MM.1S (cell line): ENCODE measurements at regions not wholly inside any gene's neighbourhood (a gene's known extent, or its start where the extent isn't known, plus 50 kb on each side); places are given as distances from the start of the nearest gene placed in this dataset.

Source experiments
- DNase-seq: peaks from one replicate; pipeline ENCODE4 v3.0.0-alpha.2; 2015
- H2AFZ ChIP-seq: fragments of 300-600 bp; sonication (generic); 2 replicates; pipeline ENCODE4 v1.6.0; 2016; ENCODE audit warnings: antibody characterized with exemption, low read length
- H3F3A ChIP-seq: fragments of 300-600 bp; sonication (generic); 2 replicates; pipeline ENCODE4 v1.6.1; 2016; ENCODE audit warnings: mild to moderate bottlenecking, antibody characterized with exemption, low read length, moderate library complexity, mixed read lengths; ENCODE audit not compliant: insufficient read depth
- H3K27ac ChIP-seq: fragments of 300-600 bp; sonication (generic); 2 replicates; pipeline ENCODE4 v1.5.1; 2016; ENCODE audit warnings: mild to moderate bottlenecking, low read length
- H3K27me3 ChIP-seq: fragments of 300-600 bp; sonication (generic); replicated peaks from 2 replicates; pipeline ENCODE4 v1.6.0; 2016; ENCODE audit warnings: low read length; ENCODE audit not compliant: insufficient read depth
- H3K36me3 ChIP-seq: fragments of 300-600 bp; sonication (generic); replicated peaks from 2 replicates; pipeline ENCODE4 v1.6.1; 2016; ENCODE audit warnings: mild to moderate bottlenecking, low read length, mixed read lengths; ENCODE audit not compliant: insufficient read depth
- H3K4me1 ChIP-seq: fragments of 300-600 bp; sonication (generic); 2 replicates; pipeline ENCODE4 v1.6.1; 2016; ENCODE audit warnings: low read length, mixed read lengths
- H3K4me2 ChIP-seq: fragments of 300-600 bp; sonication (generic); 2 replicates; pipeline ENCODE4 v1.6.0; 2016; ENCODE audit warnings: low read depth, low read length
- H3K4me3 ChIP-seq: fragments of 300-600 bp; sonication (generic); 2 replicates; pipeline ENCODE4 v1.5.1; 2016; ENCODE audit warnings: low read length, mixed read lengths
- H3K79me2 ChIP-seq: fragments of 300-600 bp; sonication (generic); 2 replicates; pipeline ENCODE4 v1.6.1; 2016; ENCODE audit warnings: mixed run types, low read length, mixed read lengths
- H3K9ac ChIP-seq: fragments of 300-600 bp; sonication (generic); 2 replicates; pipeline ENCODE4 v1.6.1; 2016; ENCODE audit warnings: low read length, mixed read lengths
- H3K9me2 ChIP-seq: fragments of 300-600 bp; sonication (generic); replicated peaks from 2 replicates; pipeline ENCODE4 v1.6.1; 2016; ENCODE audit warnings: mild to moderate bottlenecking, low read length, mixed read lengths; ENCODE audit not compliant: insufficient read depth
- H3K9me3 ChIP-seq: fragments of 300-600 bp; sonication (generic); replicated peaks from 2 replicates; pipeline ENCODE4 v1.6.1; 2016; ENCODE audit warnings: mild to moderate bottlenecking, low read length, mixed read lengths; ENCODE audit not compliant: insufficient read depth
- H4K20me1 ChIP-seq: fragments of 300-600 bp; sonication (generic); 2 replicates; pipeline ENCODE4 v1.6.1; 2016; ENCODE audit warnings: mild to moderate bottlenecking, low read length, moderate library complexity, mixed read lengths; ENCODE audit not compliant: insufficient read depth
- EZH2 ChIP-seq: fragments of 300-600 bp; sonication (generic); optimal IDR thresholded peaks from 2 replicates; pipeline ENCODE3; 2017; ENCODE audit warnings: low read depth, mild to moderate bottlenecking, antibody characterized with exemption, low read length, mixed read lengths
- EZH2phosphoT487 ChIP-seq: fragments of 300-600 bp; sonication (generic); IDR thresholded peaks from 2 replicates; pipeline ENCODE4 v1.6.1; 2018; ENCODE audit warnings: antibody characterized with exemption, low read length
- TF ChIP-seq, protein P1 (sequence below): fragments of 300-600 bp; sonication (generic); IDR thresholded peaks from 2 replicates; pipeline ENCODE4 v1.5.1; 2016; ENCODE audit warnings: antibody characterized with exemption, low read length, mixed read lengths

DNA sequence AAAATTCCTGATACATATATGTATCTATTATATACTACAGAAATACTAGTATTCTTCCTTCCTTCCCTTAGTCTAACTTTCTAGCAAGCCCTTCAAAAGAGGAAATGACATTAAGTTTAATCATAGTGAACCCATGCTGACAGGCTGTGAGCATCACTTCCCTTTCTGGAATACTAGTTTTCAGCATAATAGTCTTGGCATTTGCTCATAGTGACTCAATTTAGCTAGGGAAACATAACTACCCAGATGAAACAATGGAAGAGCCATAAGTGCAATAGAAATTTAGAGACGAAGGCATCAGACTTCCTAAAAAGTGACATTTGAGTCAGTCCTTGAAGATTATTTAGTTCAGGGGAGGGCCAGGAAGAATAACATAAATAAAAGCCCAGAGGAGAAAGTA is 184.5 kb upstream of the CRY1 start:
- H3K9ac ChIP-seq: no peak overlapping the region
- TF ChIP-seq EZH2phosphoT487 (no peak), EZH2 (no peak)
- TF ChIP-seq, protein P1, sequence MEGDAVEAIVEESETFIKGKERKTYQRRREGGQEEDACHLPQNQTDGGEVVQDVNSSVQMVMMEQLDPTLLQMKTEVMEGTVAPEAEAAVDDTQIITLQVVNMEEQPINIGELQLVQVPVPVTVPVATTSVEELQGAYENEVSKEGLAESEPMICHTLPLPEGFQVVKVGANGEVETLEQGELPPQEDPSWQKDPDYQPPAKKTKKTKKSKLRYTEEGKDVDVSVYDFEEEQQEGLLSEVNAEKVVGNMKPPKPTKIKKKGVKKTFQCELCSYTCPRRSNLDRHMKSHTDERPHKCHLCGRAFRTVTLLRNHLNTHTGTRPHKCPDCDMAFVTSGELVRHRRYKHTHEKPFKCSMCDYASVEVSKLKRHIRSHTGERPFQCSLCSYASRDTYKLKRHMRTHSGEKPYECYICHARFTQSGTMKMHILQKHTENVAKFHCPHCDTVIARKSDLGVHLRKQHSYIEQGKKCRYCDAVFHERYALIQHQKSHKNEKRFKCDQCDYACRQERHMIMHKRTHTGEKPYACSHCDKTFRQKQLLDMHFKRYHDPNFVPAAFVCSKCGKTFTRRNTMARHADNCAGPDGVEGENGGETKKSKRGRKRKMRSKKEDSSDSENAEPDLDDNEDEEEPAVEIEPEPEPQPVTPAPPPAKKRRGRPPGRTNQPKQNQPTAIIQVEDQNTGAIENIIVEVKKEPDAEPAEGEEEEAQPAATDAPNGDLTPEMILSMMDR: no peak
- DNase-seq: no peak
- no peaks in the 10 kb centered on the region for H3K9me3 ChIP-seq
- no peaks in the 10 kb centered on the region for H3K36me3 ChIP-seq
- no peak overlapping the region for H3K4me3 ChIP-seq
- H2AFZ ChIP-seq: no peak overlapping the region
- H3K4me2 ChIP-seq: no peak overlapping the region
- H4K20me1 ChIP-seq: no peaks in the 10 kb centered on the region
- H3K79me2 ChIP-seq: no peaks in the 10 kb centered on the region
- H3K27ac ChIP-seq: no peak overlapping the region
- no peaks in the 10 kb centered on the region for H3K27me3 ChIP-seq
- H3K4me1 ChIP-seq: no peaks in the 10 kb centered on the region
- H3F3A ChIP-seq: no peaks in the 10 kb centered on the region
- H3K9me2 ChIP-seq: no peaks in the 10 kb centered on the region

DNA sequence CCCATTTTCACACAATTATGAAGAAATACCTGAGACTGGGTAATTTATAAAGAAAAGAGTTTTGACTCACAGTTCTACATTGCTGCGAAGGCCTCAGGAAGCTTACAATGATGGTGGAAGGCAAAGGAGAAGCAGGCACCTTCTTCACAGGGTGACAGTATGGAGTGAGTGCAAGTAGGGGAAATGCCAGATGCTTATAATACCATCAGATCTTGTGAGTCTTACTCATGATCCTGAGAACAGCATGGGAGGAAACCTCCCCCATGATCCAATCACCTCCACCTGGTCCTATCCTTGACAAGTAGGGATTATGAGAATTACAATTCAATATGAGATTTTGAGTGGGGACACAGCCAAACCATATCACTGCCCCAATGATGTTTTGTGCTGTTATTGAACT is 189.3 kb upstream of the CRY1 start:
- no peak for TF ChIP-seq EZH2
- no peak for TF ChIP-seq EZH2phosphoT487
- TF ChIP-seq, protein P1: no peak
- H4K20me1 ChIP-seq: no peaks in the 10 kb centered on the region

DNA sequence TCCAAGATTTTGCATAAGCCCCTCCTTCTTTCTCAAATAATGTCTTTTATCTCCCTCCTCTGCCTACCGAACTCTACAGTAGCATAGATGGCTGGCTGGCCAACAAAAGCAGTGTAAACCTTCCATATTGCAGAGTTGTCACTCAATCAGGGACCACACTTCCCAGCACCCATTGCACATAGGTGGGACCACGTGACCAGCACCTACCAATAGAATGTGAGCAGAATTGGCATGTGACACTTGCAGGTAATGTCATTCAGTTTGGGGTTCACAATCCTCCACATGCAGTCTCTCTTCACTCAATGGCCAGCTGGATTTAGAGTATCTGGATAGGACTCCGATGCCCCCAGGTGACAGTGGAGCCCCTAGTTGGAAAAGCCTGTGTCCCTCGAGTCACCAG is 190.3 kb upstream of the CRY1 start:
- Histone ChIP-seq H3K27ac (no peak overlapping the region), H3K36me3 (no peaks in the 10 kb centered on the region), H4K20me1 (no peaks in the 10 kb centered on the region), H3K79me2 (no peaks in the 10 kb centered on the region), H3K4me1 (no peaks in the 10 kb centered on the region), H3K9me3 (no peaks in the 10 kb centered on the region), H3K4me2 (no peak overlapping the region), H3K4me3 (no peak overlapping the region), H3K9me2 (no peaks in the 10 kb centered on the region), H3K9ac (no peak overlapping the region), H2AFZ (no peak overlapping the region), H3K27me3 (no peaks in the 10 kb centered on the region), H3F3A (no peaks in the 10 kb centered on the region)
- TF ChIP-seq, protein P1: no peak
- no peak for TF ChIP-seq EZH2phosphoT487
- no peak for TF ChIP-seq EZH2
- DNase-seq: no peak

More for the DNA sequence above, 189.3 kb upstream of the CRY1 start:
- H3K79me2 ChIP-seq: no peaks in the 10 kb centered on the region
- H3K9me3 ChIP-seq: no peaks in the 10 kb centered on the region
- H3K4me1 ChIP-seq: no peaks in the 10 kb centered on the region
- no peak overlapping the region for H3K27ac ChIP-seq
- H3K4me3 ChIP-seq: no peak overlapping the region
- no peaks in the 10 kb centered on the region for H3K36me3 ChIP-seq
- H3K4me2 ChIP-seq: no peak overlapping the region
- H3F3A ChIP-seq: no peaks in the 10 kb centered on the region
- no peak for DNase-seq
- H2AFZ ChIP-seq: no peak overlapping the region
- H3K9ac ChIP-seq: no peak overlapping the region
- H3K27me3 ChIP-seq: no peaks in the 10 kb centered on the region
- H3K9me2 ChIP-seq: no peaks in the 10 kb centered on the region
